GM12874 (cell line): ENCODE measurements at regions not wholly inside any gene's neighbourhood (a gene's known extent, or its start where the extent isn't known, plus 50 kb on each side); places are given as distances from the start of the nearest gene placed in this dataset.

Experiments used
- TF ChIP-seq, protein P1 (sequence below): IDR thresholded peaks from 2 replicates; pipeline ENCODE4 v1.5.1; 2011; ENCODE audit warnings: low read depth, mild to moderate bottlenecking, control low read depth, low read length, moderate library complexity; ENCODE audit not compliant: insufficient read depth

DNA sequence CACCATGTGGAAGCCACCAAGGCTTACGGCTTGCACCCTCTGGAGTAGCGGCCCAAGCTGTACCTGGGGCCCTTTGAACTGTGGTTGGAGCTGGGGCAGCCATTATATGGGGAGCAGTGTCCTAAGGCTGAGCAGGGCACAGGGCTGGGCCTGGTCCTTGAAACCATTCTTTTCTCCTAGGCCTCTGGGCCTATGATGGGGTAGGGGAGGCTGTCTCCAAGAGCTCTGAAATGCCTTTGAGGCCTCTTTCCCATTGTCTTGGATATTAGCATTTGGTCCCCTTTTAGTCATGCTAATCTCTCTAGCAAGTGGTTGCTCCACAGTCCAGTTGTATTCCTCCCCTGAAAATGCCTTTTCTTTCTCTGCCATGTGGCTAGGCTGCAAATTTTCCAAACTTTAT lies 96.4 kb upstream of the ARX start:
- TF ChIP-seq, protein P1, sequence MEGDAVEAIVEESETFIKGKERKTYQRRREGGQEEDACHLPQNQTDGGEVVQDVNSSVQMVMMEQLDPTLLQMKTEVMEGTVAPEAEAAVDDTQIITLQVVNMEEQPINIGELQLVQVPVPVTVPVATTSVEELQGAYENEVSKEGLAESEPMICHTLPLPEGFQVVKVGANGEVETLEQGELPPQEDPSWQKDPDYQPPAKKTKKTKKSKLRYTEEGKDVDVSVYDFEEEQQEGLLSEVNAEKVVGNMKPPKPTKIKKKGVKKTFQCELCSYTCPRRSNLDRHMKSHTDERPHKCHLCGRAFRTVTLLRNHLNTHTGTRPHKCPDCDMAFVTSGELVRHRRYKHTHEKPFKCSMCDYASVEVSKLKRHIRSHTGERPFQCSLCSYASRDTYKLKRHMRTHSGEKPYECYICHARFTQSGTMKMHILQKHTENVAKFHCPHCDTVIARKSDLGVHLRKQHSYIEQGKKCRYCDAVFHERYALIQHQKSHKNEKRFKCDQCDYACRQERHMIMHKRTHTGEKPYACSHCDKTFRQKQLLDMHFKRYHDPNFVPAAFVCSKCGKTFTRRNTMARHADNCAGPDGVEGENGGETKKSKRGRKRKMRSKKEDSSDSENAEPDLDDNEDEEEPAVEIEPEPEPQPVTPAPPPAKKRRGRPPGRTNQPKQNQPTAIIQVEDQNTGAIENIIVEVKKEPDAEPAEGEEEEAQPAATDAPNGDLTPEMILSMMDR = no peak

DNA sequence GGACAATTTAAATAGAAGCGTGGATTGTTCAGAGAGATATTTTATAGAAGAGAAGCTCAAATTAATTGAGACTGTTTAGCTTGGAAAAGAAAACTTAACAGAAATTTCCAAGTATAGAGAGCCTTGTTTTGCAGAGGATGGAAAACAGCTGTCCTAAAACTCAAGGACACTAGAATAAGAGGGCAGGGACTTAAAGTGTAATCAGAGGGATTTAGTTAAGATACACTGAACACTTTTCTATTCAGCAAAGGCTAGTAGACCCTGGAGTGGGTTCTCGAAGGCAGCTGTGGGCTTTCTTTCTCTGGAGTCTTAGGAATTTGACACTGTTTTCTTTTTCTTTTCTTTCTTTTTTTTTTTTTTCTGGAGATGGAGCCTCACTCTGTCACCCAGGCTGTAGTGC lies 92.7 kb upstream of the ARX start:
- TF ChIP-seq, protein P1 = no peak

DNA sequence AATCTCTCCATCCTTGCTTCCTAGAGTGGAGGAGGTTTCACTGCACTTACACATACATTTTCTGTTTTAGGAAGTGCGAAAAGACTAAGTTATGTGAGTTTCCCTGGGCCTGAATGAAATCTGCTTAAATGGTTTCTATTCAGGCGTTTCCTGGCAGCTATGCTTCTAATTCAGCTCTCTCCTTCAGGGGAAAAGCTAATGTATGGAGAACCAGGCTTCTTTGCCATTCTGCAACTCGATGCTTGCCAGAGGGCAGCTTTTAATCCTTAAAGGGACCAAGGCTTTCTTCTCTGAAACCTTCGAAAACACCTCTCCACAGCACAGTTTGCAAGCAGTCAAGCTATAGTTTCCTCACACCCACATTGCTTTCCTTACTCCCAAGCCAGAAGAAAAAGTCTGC lies 89.5 kb upstream of the ARX start:
- TF ChIP-seq, protein P1 = no peak

DNA sequence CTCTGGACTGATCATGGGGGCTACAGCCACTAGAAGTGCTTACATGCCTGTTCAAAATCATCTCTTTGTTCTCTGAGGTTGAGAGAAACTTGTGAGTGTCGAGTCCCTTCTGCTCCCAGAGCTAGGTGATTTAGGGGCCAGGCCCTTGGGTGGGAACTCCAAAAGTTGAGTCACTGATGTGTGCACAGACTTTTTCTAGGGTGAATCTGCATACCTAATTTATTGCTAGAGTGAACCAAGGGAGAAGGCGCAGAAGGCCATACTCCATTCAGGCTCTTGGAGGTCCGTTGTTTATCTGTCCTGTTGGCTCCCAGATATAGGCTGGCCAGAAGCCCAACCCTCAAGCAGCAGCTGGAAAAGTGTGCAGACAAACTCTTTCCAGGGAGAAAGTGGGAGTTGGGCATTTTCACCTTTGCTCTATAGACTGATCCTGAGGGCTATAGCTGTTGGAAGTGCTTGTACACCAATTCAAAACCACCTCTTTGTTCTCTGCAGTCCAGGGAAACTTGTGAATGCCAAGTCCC lies 80.8 kb upstream of the ARX start:
- TF ChIP-seq, protein P1 = no peak

DNA sequence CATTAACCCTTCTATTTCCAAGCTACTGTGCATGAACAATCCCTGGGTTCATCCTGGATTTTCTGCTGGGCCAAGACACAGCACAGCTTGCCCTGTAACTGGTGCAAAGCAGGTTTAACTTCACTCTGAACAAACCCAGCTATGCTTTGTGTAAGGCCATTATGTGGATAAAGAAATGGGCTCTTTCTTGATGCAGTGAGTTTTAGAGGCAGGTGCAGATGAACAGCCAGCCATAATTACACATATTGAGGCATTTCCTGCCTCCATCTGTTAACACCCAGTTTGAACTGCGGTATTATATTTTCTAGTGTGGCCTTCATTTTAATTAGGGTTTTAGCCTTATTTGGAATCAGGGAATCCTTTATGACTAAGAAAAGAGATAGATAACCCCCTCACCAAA lies 68.7 kb upstream of the ARX start:
- TF ChIP-seq, protein P1 = no peak

DNA sequence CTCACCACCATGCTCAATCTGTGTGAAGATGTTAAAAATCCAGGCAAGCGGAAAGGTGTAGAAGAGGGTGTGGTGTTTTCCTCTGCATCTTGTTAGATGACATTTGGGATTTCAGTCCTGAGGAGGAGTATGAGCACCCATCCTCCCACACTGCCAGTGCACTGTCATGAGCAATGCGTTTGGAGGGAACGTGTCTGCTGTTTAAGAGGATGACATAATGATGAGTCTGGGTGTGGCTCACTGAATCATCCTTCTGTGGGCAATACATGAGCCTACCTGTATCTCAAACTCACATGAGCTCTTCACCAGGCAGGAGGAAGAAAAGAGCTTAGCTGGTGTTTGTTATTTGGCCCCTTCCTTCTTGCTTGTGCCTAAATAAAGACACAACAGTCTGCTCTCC lies 67.9 kb upstream of the ARX start:
- TF ChIP-seq, protein P1 = no peak

DNA sequence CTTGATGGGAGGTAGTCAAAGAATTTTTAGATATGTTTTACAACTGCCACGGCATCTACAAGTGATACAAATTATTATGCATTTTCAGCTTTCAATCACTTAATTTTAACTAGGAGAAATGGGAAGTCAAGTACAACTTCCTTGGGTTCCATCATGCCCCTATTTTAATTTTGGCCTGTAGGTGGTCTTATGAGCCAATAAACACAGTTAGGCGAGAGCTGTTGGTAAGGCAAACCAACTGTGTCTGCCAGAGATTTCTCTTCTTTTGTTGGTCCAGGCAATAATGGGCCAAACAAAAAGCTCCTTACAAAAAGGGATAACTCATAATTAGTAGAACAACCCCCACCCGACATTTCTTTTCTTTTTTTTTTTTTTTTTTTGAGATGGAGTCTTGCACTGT lies 63.3 kb upstream of the ARX start:
- TF ChIP-seq, protein P1 = no peak

DNA sequence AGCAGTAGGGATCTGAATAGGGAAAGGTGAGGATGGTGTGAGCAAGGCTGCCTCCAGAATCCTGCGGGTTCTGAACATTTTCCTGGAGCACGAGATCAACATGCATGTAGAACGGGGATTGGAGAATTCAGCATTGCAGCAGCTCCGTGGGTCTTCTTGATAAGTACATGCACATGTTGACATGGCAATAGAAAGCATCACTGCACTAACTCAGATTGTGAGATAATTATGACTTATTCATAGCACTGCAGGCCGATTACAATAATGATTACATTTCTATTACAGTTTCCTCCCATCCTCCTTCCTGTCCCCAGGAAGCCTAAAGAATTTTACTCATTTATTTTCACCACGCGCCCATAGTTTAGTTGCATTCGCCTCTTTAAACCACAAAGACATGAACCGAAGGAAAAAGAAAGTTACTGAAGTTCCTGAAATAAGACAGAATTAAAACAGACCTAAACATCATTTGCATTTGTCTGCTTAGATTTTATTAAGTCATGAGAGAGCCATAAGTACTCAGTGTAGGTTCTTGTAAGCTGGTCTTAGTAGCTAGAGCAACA lies 61.3 kb upstream of the ARX start:
- TF ChIP-seq, protein P1 = no peak
